Peyer's patch (tissue), 4 donors: ENCODE measurements at regions not wholly inside any gene's neighbourhood (a gene's known extent, or its start where the extent isn't known, plus 50 kb on each side); places are given as distances from the start of the nearest gene placed in this dataset.

Experiments
- POLR2A ChIP-seq, 2 donors: fragments of 450-650 bp; IDR thresholded peaks; one replicate each; pipeline ENCODE4 v1.5.1; 2017; ENCODE audit warnings: antibody characterized with exemption in 2 of 2, mild to moderate bottlenecking in 2 of 2, moderate library complexity in 2 of 2
- TF ChIP-seq, protein P1 (sequence below), 6 experiments: fragments of 450-650 bp in 4 of 6; fragments of 200-600 bp in 2 of 6; sonication (generic) in 1 of 6; IDR thresholded peaks; one replicate each; pipeline ENCODE4 v1.5.1; 2017 to 2019; ENCODE audit warnings: antibody characterized with exemption in 6 of 6, mild to moderate bottlenecking in 3 of 6, moderate library complexity in 1 of 6

- TF ChIP-seq, protein P1, sequence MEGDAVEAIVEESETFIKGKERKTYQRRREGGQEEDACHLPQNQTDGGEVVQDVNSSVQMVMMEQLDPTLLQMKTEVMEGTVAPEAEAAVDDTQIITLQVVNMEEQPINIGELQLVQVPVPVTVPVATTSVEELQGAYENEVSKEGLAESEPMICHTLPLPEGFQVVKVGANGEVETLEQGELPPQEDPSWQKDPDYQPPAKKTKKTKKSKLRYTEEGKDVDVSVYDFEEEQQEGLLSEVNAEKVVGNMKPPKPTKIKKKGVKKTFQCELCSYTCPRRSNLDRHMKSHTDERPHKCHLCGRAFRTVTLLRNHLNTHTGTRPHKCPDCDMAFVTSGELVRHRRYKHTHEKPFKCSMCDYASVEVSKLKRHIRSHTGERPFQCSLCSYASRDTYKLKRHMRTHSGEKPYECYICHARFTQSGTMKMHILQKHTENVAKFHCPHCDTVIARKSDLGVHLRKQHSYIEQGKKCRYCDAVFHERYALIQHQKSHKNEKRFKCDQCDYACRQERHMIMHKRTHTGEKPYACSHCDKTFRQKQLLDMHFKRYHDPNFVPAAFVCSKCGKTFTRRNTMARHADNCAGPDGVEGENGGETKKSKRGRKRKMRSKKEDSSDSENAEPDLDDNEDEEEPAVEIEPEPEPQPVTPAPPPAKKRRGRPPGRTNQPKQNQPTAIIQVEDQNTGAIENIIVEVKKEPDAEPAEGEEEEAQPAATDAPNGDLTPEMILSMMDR (IDR thresholded peaks at IDR 0.05): no peak
- TF ChIP-seq POLR2A (IDR thresholded peaks at IDR 0.05): no peak
Observed at GRCh38 chr20:63081831-63082230, 75.1 kb upstream of the BHLHE23 start.
